Peyer's patch (tissue), 4 donors: ENCODE measurements at regions not wholly inside any gene's neighbourhood (a gene's known extent, or its start where the extent isn't known, plus 50 kb on each side); places are given as distances from the start of the nearest gene placed in this dataset.

Source experiments
- POLR2A ChIP-seq, 2 donors: fragments of 450-650 bp; IDR thresholded peaks; one replicate each; pipeline ENCODE4 v1.5.1; 2017; ENCODE audit warnings: antibody characterized with exemption in 2 of 2, mild to moderate bottlenecking in 2 of 2, moderate library complexity in 2 of 2
- TF ChIP-seq, protein P1 (sequence below), 6 experiments: fragments of 450-650 bp in 4 of 6; fragments of 200-600 bp in 2 of 6; sonication (generic) in 1 of 6; IDR thresholded peaks; one replicate each; pipeline ENCODE4 v1.5.1; 2017 to 2019; ENCODE audit warnings: antibody characterized with exemption in 6 of 6, mild to moderate bottlenecking in 3 of 6, moderate library complexity in 1 of 6

- TF ChIP-seq, protein P1, sequence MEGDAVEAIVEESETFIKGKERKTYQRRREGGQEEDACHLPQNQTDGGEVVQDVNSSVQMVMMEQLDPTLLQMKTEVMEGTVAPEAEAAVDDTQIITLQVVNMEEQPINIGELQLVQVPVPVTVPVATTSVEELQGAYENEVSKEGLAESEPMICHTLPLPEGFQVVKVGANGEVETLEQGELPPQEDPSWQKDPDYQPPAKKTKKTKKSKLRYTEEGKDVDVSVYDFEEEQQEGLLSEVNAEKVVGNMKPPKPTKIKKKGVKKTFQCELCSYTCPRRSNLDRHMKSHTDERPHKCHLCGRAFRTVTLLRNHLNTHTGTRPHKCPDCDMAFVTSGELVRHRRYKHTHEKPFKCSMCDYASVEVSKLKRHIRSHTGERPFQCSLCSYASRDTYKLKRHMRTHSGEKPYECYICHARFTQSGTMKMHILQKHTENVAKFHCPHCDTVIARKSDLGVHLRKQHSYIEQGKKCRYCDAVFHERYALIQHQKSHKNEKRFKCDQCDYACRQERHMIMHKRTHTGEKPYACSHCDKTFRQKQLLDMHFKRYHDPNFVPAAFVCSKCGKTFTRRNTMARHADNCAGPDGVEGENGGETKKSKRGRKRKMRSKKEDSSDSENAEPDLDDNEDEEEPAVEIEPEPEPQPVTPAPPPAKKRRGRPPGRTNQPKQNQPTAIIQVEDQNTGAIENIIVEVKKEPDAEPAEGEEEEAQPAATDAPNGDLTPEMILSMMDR (IDR thresholded peaks at IDR 0.05), result no peak
- TF ChIP-seq POLR2A (IDR thresholded peaks at IDR 0.05), result no peak
Measured at GRCh38 chr2:43031471-43032212, 194.8 kb downstream of the ZFP36L2 start.
